CD4-positive, alpha-beta T cell treated with Interleukin-2 at 100 ng/mL for 4 hours (primary cell): ENCODE measurements at regions not wholly inside any gene's neighbourhood (a gene's known extent, or its start where the extent isn't known, plus 50 kb on each side); places are given as distances from the start of the nearest gene placed in this dataset.
"Not testable (repeated sequence)": the region's sequence is repeated elsewhere in the genome, so short reads cannot be mapped to it uniquely, and the experiment has no call there.

Source experiments
- DNase-seq: peaks from one replicate; pipeline ENCODE4 v3.0.0-alpha.2; 2020; ENCODE audit warnings: low spot score

DNA sequence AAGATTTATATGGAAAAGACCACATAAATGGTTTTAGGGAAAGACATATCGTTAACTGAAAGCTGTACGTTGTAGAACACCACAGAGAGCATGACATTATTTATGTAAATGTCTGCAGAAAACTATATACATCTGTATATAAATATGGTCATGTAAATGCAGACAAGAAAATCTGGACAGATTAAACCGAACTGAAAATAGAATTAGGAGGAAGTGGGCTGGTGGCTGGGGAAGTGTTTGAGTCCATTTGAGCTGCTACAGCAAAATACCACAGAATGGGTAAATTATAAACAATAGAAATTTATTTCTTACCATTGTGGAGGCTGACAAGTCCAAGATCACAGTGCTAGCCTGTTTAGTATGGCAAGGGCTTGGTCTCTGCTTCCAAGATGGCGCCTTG lies 56.3 kb upstream of the USP6NL start:
- DNase-seq = no peak

DNA sequence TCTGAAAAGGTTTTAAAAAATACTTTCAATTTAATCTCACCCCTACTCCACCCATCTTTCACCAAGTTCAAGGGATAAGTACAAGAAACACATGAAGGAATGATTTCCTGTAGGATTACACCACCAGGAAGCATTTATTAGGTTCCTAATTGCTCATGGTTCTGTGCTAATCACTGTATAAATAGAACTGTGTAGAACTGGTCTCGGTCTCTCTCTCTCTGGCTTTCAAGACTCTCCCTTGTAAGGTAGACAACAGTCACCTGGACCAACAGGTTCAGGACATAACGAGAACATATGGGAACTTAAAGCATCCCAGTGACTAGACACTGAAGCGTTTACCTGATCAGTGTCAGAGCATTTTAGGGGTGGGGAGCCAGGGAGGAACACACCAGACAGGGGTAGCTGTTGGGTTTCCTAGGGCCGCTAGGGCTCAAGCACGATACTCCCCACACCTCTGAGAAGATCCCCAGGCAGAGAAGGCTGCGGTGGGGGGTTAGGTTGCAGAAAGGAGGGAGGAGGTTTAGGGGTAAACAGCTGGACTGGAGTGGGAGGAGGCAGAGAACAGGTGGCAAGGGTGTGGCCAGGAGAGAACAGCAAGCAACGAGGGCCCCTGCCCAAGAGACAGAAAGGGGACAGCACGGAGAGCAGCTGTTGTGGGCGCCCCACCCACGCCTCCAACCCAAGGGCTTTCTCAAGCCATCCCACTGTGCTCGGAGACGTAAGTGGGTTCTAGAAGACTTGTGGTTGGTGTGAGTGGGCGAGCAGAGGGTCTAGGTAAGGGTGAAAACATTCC lies 52.5 kb upstream of the USP6NL start:
- DNase-seq = no peak

DNA sequence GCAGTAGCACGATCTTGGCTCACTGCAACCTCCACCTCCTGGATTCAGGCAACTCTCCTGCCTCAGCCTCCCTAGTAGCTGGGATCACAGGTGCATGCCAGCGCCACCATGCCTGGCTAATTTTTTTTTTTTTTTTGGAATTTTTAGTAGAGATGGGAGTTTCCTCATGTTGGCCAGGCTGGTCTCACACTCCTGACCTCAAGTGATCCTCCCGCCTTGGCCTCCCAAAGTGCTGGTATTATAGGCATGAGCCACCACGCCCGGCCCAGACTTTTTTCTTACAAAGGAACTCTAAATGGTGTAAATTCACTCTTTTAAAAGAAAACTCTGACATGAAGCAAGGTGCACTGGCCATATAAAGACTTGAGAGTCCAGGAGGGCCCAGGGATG lies 51.7 kb upstream of the USP6NL start:
- not testable (repeated sequence) for DNase-seq

DNA sequence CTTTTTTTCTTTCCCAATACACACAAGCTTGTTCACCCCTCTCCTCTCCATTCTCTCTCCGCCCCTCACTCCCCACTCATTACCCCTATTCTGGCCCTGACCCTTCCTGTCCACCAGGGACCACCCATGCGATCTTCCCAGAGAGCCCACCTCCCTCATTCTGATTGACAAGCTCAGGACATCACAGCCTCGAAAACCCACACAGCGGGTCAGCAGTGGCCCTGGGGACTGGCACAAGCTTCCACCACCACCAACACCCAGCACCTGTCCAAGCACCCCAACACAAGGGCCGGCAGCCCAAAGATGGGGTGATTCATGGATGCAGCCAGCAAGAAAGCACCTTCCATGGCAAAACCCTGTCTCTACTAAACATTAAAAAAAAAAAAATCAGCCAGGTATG lies 50.0 kb upstream of the USP6NL start:
- DNase-seq = no peak
